ENCODE measurements at regions not wholly inside any gene's neighbourhood (a gene's known extent, or its start where the extent isn't known, plus 50 kb on each side); places are given as distances from the start of the nearest gene placed in this dataset.
"Not testable (repeated sequence)": the region's sequence is repeated elsewhere in the genome, so short reads cannot be mapped to it uniquely, and the experiment has no call there.

DNA sequence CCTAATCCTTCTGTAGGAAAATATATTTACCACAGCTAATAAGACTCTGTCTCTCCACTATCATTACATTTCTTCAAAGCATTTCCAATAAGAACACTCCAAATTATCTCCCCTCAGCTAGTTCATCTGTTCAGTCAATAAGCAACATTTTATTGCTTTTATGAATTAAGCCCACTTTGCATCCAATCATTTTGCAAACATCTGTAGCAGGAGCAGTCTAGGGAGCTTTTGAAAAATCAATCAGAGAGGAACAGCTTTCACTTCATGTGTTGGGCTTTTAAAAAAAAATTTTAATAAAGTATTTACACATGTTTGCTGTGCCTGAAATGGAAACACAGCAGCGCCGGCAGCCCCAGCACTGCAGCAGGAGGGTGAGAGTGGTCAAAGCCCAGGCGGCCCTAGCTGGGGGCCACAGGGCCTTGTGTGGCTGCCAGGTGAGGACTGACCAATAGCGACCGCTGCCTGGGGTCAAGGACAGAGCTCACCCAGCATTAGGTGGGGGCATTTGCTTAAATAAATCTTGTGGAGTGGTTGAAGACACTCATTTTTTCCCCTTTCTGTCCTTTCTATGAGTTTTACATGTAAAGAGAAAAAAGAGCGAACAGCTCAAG, 250.7 kb downstream of the RNF144A start:
- no peak overlapping the region for H3K4me3 Mint-ChIP-seq
- ATAC-seq (replicated peaks) (no peak), DNase-seq (no peak)
- H3K9me3 Mint-ChIP-seq: no peaks in the 10 kb centered on the region
- peaks cover 0 to 26% of the 10 kb centered on the region in 2 donors for H3K27me3 Mint-ChIP-seq
- H3K36me3 Mint-ChIP-seq (ENCODE audit: insufficient read depth): no peaks in the 10 kb centered on the region
- H3K4me1 Mint-ChIP-seq (ENCODE audit: low read depth in 2 of 2): no peaks in the 10 kb centered on the region
- no peak overlapping the region for H3K27ac Mint-ChIP-seq

DNA sequence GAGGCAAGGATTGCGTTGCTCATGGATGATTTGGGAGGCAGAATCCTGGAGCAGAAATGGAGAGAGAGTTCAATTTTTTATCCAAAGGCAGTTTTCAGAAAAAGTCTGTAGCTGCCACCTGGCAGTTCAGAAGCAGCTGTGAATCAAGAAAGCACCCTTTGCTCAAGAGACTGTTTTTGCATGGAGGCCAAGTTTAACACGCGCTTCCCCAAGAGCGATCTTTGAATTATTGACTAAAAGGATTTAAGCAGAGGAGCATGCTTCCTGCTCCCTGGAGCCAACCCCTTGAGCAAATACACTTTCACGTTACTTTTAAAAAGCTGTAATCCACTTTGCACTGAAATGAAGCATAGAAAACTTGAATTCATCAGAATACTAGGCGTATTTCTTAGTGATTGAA, 252.4 kb downstream of the RNF144A start:
- Mint-ChIP-seq H3K4me1 (ENCODE audit: low read depth in 2 of 2) (no peaks in the 10 kb centered on the region), H3K36me3 (ENCODE audit: insufficient read depth) (no peaks in the 10 kb centered on the region), H3K4me3 (no peak overlapping the region), H3K9me3 (no peaks in the 10 kb centered on the region), H3K27ac (no peak overlapping the region), H3K27me3 (peaks cover 0 to 27% of the 10 kb centered on the region in 2 donors)
- ATAC-seq (replicated peaks) (no peak), DNase-seq (no peak)

GRCh38 chr2:7178996-7179395, 261.8 kb downstream of the RNF144A start:
- H3K27me3 Mint-ChIP-seq: peaks cover under 1 to 20% of the 10 kb centered on the region in 2 donors
- H3K27ac Mint-ChIP-seq; H3K4me3 Mint-ChIP-seq; H3K36me3 Mint-ChIP-seq (ENCODE audit: insufficient read depth); H3K9me3 Mint-ChIP-seq; ATAC-seq (replicated peaks); DNase-seq; H3K4me1 Mint-ChIP-seq (ENCODE audit: low read depth in 2 of 2): not testable (repeated sequence)

GRCh38 chr2:7180638-7181370, 263.6 kb downstream of the RNF144A start:
- H3K9me3 Mint-ChIP-seq: no peaks in the 10 kb centered on the region
- H3K4me3 Mint-ChIP-seq: no peak overlapping the region
- DNase-seq: no peak
- H3K36me3 Mint-ChIP-seq (ENCODE audit: insufficient read depth): no peaks in the 10 kb centered on the region
- peaks cover 10 to 11% of the 10 kb centered on the region in 2 donors for H3K27me3 Mint-ChIP-seq
- no peak overlapping the region for H3K27ac Mint-ChIP-seq
- no peak for ATAC-seq (replicated peaks)
- no peaks in the 10 kb centered on the region for H3K4me1 Mint-ChIP-seq (ENCODE audit: low read depth in 2 of 2)

DNA sequence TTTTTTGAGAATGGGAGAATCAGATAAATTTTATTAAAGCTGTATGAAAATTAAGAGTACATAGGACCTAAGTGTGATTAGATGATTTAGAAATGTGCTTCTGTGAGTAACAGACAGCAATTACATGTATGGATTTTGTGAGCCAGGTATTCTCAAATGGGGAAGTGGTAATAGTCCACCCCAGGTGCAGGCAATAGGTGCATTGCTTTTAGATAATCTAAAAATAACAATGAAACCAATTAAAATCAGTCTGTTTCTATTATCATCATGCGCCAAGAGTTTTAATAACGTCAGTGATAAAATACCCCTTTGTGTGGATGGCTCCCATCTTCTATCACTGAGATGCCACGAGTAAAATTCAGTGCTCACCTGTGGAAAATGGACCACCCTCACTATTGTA, 265.3 kb downstream of the RNF144A start:
- DNase-seq: no peak
- H3K27me3 Mint-ChIP-seq: peaks cover 10 to 21% of the 10 kb centered on the region in 2 donors

GRCh38 chr2:7189106-7189505, 271.9 kb downstream of the RNF144A start:
- no peak overlapping the region for H3K27ac Mint-ChIP-seq
- H3K36me3 Mint-ChIP-seq (ENCODE audit: insufficient read depth): no peaks in the 10 kb centered on the region
- DNase-seq (no peak), ATAC-seq (replicated peaks) (no peak)
- H3K9me3 Mint-ChIP-seq: no peaks in the 10 kb centered on the region
- no peak overlapping the region for H3K4me3 Mint-ChIP-seq
- peaks cover 0 to 2% of the 10 kb centered on the region in 2 donors for H3K4me1 Mint-ChIP-seq (ENCODE audit: low read depth in 2 of 2)
- peaks cover 15 to 22% of the 10 kb centered on the region in 2 donors for H3K27me3 Mint-ChIP-seq

More for the DNA sequence above, 265.3 kb downstream of the RNF144A start:
- no peaks in the 10 kb centered on the region for H3K4me1 Mint-ChIP-seq (ENCODE audit: low read depth in 2 of 2)
- ATAC-seq (replicated peaks): no peak
- H3K27ac Mint-ChIP-seq: no peak overlapping the region
- no peaks in the 10 kb centered on the region for H3K9me3 Mint-ChIP-seq
- H3K4me3 Mint-ChIP-seq: no peak overlapping the region
- no peaks in the 10 kb centered on the region for H3K36me3 Mint-ChIP-seq (ENCODE audit: insufficient read depth)

DNA sequence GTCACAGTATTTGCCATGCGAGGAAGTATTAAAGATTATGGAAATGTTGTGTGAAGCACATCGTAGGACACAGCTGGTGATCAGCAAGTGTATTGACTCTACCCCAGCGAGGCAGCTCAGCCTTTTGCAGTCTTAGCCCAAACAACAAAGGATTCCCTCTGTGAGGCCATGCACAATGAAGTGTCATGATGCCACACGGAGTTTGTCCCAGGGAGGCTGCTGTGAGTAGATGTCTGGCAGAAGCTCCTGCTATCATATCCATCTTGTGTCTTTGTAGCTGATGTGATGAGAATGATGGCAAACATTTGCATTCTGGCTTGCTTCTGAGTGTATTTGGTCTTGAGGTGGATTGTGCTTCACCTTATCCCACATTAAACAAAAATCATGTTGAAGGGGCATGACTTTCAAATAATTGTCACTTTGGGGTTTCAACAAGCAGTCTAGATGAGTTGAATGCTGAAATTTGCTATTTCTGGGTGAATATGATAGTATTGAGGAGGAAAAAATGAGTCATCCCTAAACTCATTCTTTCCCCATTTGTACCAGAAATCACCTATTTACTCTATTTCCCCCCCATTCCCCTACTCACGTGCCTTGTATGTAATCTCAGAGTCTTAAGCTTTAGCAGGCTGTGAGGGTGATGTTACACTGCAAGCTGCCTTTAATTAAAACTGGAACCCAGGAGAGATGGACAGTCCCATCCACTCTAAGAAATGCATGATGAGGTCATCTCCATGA, 273.5 kb downstream of the RNF144A start:
- Mint-ChIP-seq H3K9me3 (no peaks in the 10 kb centered on the region), H3K4me1 (ENCODE audit: low read depth in 2 of 2) (peaks cover 0 to 2% of the 10 kb centered on the region in 2 donors), H3K36me3 (ENCODE audit: insufficient read depth) (no peaks in the 10 kb centered on the region), H3K4me3 (no peak overlapping the region), H3K27me3 (peaks cover 14 to 15% of the 10 kb centered on the region in 2 donors), H3K27ac (no peak overlapping the region)
- DNase-seq (no peak), ATAC-seq (replicated peaks) (no peak)

- Mint-ChIP-seq H3K27ac (no peak overlapping the region), H3K4me1 (ENCODE audit: low read depth in 2 of 2) (peaks cover 0 to 2% of the 10 kb centered on the region in 2 donors), H3K27me3 (peaks cover 8 to 14% of the 10 kb centered on the region in 2 donors), H3K9me3 (no peaks in the 10 kb centered on the region), H3K4me3 (no peak overlapping the region), H3K36me3 (ENCODE audit: insufficient read depth) (no peaks in the 10 kb centered on the region)
- no peak for ATAC-seq (replicated peaks)
- no peak for DNase-seq
These were observed 274.7 kb downstream of the RNF144A start for GRCh38 chr2:7191932-7192331.

- Mint-ChIP-seq H3K27me3 (peaks cover 5 to 14% of the 10 kb centered on the region in 2 donors), H3K4me1 (ENCODE audit: low read depth in 2 of 2) (peaks cover 0 to 2% of the 10 kb centered on the region in 2 donors), H3K4me3 (no peak overlapping the region), H3K36me3 (ENCODE audit: insufficient read depth) (no peaks in the 10 kb centered on the region), H3K9me3 (no peaks in the 10 kb centered on the region), H3K27ac (no peak overlapping the region)
- DNase-seq (no peak), ATAC-seq (replicated peaks) (no peak)
These were observed 276.2 kb downstream of the RNF144A start for GRCh38 chr2:7193457-7193856.

- H3K9me3 Mint-ChIP-seq: no peaks in the 10 kb centered on the region
- no peak overlapping the region for H3K4me3 Mint-ChIP-seq
- peaks cover 0 to 2% of the 10 kb centered on the region in 2 donors for H3K4me1 Mint-ChIP-seq (ENCODE audit: low read depth in 2 of 2)
- no peaks in the 10 kb centered on the region for H3K36me3 Mint-ChIP-seq (ENCODE audit: insufficient read depth)
- DNase-seq: no peak
- ATAC-seq (replicated peaks): no peak
- peaks cover 5 to 14% of the 10 kb centered on the region in 2 donors for H3K27me3 Mint-ChIP-seq
- H3K27ac Mint-ChIP-seq: no peak overlapping the region
These were observed 277.7 kb downstream of the RNF144A start for GRCh38 chr2:7194950-7195349.

- Mint-ChIP-seq H3K4me3 (no peak overlapping the region), H3K4me1 (ENCODE audit: low read depth in 2 of 2) (no peaks in the 10 kb centered on the region), H3K9me3 (no peaks in the 10 kb centered on the region), H3K27ac (no peak overlapping the region), H3K36me3 (ENCODE audit: insufficient read depth) (no peaks in the 10 kb centered on the region), H3K27me3 (peaks cover 5% of the 10 kb centered on the region in 2 donors)
- DNase-seq (no peak), ATAC-seq (replicated peaks) (no peak)
These were observed 279.7 kb downstream of the RNF144A start for GRCh38 chr2:7196883-7197282.

GRCh38 chr2:7201851-7202250, 284.6 kb downstream of the RNF144A start:
- Mint-ChIP-seq H3K27ac (no peak overlapping the region), H3K4me3 (no peak overlapping the region), H3K27me3 (peaks cover 0 to 9% of the 10 kb centered on the region in 2 donors), H3K36me3 (ENCODE audit: insufficient read depth) (no peaks in the 10 kb centered on the region), H3K4me1 (ENCODE audit: low read depth in 2 of 2) (no peaks in the 10 kb centered on the region), H3K9me3 (no peaks in the 10 kb centered on the region)
- DNase-seq: no peak
- no peak for ATAC-seq (replicated peaks)

DNA sequence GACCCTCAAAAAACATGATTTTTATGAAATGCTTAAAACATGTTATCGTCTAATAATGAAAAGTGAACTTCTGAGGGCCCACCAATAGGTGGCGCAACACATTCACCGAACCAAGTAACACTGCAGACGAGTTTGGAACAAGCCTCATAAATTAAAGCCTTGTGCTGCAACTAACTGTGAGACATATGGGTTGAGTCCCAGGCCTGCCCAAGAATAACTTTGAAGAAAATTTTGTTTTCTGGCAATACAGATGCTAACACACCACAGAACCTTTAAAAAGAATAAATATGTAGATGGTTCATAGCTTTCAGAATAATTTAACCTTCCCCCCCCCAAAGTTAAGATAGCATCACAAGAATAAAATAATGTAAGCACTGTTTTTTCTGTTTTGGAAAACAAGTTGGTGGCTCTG, 285.9 kb downstream of the RNF144A start:
- H3K36me3 Mint-ChIP-seq (ENCODE audit: insufficient read depth): no peaks in the 10 kb centered on the region
- H3K27me3 Mint-ChIP-seq: peaks cover 0 to 9% of the 10 kb centered on the region in 2 donors
- DNase-seq (peak; percentile 51 to 57 (median 51)), ATAC-seq (replicated peaks) (peak; percentile 63)
- H3K4me3 Mint-ChIP-seq: no peak overlapping the region
- no peaks in the 10 kb centered on the region for H3K4me1 Mint-ChIP-seq (ENCODE audit: low read depth in 2 of 2)
- H3K27ac Mint-ChIP-seq: no peak overlapping the region
- no peaks in the 10 kb centered on the region for H3K9me3 Mint-ChIP-seq
